OCI-LY7 (cell line): ENCODE measurements at regions not wholly inside any gene's neighbourhood (a gene's known extent, or its start where the extent isn't known, plus 50 kb on each side); places are given as distances from the start of the nearest gene placed in this dataset.
"Not testable (repeated sequence)": the region's sequence is repeated elsewhere in the genome, so short reads cannot be mapped to it uniquely, and the experiment has no call there.

Source experiments
- CTCF ChIP-seq: fragments of 200-600 bp; sonication (generic); conservative IDR thresholded peaks from 2 replicates; pipeline ENCODE4 v1.5.1; 2014; ENCODE audit warnings: mild to moderate bottlenecking, antibody characterized with exemption, low read length, moderate library complexity, mixed read lengths
- EZH2phosphoT487 ChIP-seq: fragments of 200-600 bp; sonication (generic); IDR thresholded peaks from 2 replicates; pipeline ENCODE4 v1.6.1; 2018; ENCODE audit warnings: low read depth, borderline replicate concordance, mild to moderate bottlenecking, mixed run types, antibody characterized with exemption, low read length, moderate library complexity, mixed read lengths

DNA sequence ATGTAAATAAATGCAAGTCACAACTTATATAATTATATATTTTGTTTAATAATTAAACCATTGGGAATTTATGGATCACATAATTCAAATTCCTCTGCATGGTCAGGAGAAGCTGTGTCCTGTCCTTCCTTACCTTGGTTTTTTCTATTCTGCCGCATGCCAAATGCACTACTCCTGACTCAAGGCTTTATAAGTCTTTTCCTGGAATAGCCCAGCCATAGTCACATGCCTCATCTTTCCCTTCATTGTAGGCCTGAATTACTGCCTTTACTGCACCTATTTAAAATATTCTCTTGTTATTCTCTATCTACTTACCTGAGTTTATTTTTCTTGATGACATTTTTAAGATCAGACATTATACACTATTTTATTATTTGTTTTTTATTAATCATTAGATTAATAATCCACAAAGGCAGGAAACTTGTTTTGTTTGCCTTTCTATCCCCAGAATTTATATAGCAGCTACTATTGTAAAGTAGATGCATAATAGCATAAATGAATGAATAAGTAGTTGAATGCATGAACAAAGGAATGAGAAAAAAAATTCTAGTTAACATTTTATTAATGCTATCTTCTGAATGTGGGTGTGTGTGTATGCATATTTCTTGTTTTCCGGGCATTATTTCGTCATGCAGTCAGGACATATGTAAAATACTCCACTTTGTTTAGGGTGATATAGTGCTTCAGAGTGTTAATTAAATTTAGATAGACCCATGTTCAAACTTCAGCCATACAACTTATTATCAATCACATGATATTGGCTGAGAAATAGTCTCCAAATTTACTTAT is 955.4 kb upstream of the CDH18 start:
- not testable (repeated sequence) for TF ChIP-seq CTCF, EZH2phosphoT487
